ENCODE measurements at regions not wholly inside any gene's neighbourhood (a gene's known extent, or its start where the extent isn't known, plus 50 kb on each side); places are given as distances from the start of the nearest gene placed in this dataset.

DNA sequence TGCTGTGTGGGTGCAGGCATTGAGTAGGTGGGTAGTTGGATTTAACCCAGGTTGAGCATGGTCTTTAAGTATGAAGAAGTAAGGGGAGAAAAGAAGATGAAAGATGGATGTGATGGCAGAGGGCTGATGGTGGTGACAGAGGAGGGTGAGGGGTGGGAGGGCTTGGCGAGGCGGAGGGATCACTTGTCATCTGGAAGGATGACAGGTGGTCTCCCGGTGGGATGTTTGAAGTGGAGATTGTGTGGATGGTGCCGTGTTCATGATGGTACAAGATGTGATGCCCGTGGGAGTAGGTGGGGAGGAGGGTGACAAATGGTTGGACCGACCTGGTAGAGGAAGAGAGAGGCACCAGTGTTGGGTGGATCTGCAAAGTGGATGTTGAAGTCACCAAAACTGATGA, 208.8 kb downstream of the RPLP1 start:
- TF ChIP-seq, protein P1, sequence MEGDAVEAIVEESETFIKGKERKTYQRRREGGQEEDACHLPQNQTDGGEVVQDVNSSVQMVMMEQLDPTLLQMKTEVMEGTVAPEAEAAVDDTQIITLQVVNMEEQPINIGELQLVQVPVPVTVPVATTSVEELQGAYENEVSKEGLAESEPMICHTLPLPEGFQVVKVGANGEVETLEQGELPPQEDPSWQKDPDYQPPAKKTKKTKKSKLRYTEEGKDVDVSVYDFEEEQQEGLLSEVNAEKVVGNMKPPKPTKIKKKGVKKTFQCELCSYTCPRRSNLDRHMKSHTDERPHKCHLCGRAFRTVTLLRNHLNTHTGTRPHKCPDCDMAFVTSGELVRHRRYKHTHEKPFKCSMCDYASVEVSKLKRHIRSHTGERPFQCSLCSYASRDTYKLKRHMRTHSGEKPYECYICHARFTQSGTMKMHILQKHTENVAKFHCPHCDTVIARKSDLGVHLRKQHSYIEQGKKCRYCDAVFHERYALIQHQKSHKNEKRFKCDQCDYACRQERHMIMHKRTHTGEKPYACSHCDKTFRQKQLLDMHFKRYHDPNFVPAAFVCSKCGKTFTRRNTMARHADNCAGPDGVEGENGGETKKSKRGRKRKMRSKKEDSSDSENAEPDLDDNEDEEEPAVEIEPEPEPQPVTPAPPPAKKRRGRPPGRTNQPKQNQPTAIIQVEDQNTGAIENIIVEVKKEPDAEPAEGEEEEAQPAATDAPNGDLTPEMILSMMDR (IDR thresholded peaks at IDR 0.05; ENCODE audit: borderline replicate concordance, insufficient read depth, low read depth, low read length) = no peak
- no peak overlapping the region for H3K4me3 ChIP-seq (ENCODE audit: low read depth, low read length)

DNA sequence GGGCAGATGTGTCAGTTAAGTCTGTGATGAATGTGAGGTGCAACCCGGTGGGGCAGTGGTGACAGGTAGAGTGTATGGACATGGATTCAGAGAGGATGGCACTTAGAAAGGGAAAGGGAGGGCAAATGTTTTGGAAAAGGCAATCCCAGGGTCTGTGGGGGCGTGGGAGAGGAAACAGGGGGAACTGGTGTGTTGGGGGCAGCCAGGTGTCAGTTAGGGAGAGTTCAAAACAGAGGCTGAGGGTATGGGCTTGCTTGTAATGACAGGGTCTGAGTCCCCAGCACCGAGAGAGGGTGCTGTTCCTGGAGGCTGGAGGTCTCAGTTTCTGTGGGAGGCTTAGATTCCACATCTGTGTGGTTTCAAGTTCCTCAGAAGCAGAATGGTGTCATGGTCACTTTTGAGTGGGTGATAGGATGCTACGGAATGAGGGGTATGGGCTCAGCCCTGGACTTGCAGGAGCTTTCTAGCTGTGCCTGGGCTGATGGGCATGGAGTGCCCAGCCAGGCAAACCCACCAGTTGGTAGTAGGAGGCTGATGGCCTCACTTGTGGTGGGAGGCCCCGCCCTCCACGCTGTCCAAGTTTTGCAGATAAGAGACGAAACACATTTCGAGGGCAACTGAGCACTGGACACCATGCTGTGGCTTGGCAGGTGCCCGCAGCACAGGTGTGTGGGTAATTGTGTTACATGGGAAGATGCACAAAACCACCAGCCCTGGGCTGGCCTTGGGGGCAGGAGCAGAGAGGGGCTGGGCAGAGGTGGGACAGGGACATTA, 209.4 kb downstream of the RPLP1 start:
- H3K4me3 ChIP-seq (ENCODE audit: low read depth, low read length) = no peak overlapping the region
- TF ChIP-seq, protein P1 (IDR thresholded peaks at IDR 0.05; ENCODE audit: borderline replicate concordance, insufficient read depth, low read depth, low read length) = no peak

DNA sequence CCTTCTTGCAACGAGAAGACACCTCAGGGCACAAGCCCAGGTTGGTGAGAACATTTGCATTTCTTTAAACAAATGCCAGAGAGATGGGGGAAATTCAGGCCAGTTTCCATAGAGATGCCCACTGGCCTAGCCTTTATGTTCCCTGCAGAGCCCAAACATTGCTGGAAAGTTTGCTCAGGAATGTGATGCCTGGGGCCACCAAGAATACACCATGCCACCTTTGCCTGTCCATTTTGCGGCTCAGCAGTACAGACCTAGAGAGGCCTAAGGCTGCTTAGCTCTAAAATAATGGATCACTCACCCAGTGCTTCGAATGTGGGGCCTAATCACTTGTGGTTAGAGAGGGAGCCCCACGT, 210.0 kb downstream of the RPLP1 start:
- TF ChIP-seq, protein P1 (IDR thresholded peaks at IDR 0.05; ENCODE audit: borderline replicate concordance, insufficient read depth, low read depth, low read length) = no peak
- no peak overlapping the region for H3K4me3 ChIP-seq (ENCODE audit: low read depth, low read length)

DNA sequence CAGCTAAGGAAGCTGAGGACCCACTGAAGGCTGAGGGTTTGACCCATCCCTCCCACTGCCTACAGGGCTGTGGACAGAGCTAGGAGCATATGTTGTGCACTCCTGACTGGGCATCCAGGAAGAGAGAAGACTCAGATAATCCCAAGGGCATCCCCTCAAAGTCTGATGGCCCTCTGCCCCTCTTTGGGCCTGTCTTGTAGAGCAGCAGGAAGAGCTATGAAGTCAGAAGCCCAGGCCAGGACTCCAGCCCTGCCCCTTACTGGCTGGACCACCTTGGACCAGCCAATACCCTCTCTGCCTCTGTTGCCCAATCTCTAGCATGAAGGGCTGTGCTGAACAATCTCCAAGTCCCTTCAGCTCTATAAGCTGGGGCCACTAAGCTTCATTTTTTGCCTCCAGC, 210.8 kb downstream of the RPLP1 start:
- H3K4me3 ChIP-seq (ENCODE audit: low read depth, low read length) = no peak overlapping the region
- TF ChIP-seq, protein P1 (IDR thresholded peaks at IDR 0.05; ENCODE audit: borderline replicate concordance, insufficient read depth, low read depth, low read length) = no peak

DNA sequence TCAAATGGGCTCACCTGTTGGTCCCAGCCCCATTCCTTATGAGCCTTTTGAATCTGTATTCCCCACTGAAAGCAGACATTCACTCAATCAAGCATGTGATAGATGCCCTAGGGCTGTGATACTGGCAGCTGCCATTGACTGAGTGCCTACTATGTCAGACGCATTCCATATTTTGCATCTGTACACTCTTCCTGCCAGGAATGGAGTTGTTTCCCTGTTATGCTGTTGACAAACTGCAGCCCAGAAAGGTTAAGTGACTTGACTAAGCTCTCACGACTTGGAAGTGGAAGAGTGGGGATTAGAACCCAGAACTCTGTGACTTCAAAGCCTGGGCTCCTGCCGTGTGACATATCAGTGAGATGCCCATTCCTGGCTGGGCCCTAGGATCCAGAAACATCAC, 211.4 kb downstream of the RPLP1 start:
- TF ChIP-seq, protein P1 (IDR thresholded peaks at IDR 0.05; ENCODE audit: borderline replicate concordance, insufficient read depth, low read depth, low read length) = no peak
- H3K4me3 ChIP-seq (ENCODE audit: low read depth, low read length) = no peak overlapping the region

DNA sequence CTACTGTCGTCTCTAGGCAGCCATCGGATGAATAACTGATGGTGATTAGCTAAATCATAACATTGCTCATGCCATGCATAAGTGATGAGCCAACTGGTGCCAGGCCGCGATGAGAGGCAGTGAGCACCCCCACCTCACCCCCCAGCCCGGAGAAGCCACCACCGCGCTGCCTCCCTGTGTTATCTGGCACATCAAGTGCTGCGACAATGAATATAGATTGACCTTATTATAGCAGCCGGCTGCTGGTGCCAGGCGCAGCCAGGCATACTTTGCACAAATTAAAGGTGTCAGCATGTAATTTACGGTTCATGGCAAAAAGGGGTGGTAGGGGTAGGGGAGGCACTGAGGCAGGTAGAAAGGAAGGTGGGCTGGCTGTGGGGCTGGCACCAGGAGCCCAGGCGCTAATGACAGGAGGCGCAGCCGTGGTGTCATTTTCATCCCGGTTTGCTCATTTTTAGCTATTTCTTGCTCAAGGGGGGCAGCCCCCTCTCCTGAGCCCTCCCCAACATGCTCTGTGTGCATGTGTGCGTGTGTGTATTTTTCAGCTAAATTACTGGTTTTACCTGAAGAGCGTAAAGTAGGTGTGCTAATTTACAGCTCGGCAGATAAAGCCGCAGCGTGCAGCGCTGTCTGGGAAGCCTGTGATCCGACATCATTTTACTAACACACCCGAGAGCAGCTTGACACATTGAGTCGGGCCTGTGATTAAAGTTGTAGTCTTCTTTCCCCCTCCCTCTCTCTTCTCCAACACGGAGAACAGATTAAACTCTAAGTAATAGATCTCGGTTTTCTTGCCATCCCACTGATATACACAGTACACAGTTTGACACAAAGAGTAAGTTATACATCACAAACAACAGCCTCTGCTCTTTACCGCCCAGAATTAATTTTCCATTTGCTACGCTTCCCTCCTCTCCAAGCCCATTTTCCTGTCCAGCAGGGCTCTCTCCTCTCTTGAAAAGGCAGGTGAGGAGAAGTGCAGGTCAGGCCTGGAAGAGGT, 212.3 kb downstream of the RPLP1 start:
- no peak overlapping the region for H3K4me3 ChIP-seq (ENCODE audit: low read depth, low read length)
- TF ChIP-seq, protein P1 (IDR thresholded peaks at IDR 0.05; ENCODE audit: borderline replicate concordance, insufficient read depth, low read depth, low read length) = no peak
